GM18873 (cell line): ENCODE measurements at regions not wholly inside any gene's neighbourhood (a gene's known extent, or its start where the extent isn't known, plus 50 kb on each side); places are given as distances from the start of the nearest gene placed in this dataset.
"Not testable (repeated sequence)": the region's sequence is repeated elsewhere in the genome, so short reads cannot be mapped to it uniquely, and the experiment has no call there.

Source experiments
- ATAC-seq: cut with Tn5 transposase; IDR thresholded peaks from one replicate; pipeline ENCODE4 v1.9.1; 2021; ENCODE audit warnings: mild to moderate bottlenecking, moderate library complexity, moderate number of reproducible peaks; ENCODE audit not compliant: unreplicated experiment, low FRiP score

DNA sequence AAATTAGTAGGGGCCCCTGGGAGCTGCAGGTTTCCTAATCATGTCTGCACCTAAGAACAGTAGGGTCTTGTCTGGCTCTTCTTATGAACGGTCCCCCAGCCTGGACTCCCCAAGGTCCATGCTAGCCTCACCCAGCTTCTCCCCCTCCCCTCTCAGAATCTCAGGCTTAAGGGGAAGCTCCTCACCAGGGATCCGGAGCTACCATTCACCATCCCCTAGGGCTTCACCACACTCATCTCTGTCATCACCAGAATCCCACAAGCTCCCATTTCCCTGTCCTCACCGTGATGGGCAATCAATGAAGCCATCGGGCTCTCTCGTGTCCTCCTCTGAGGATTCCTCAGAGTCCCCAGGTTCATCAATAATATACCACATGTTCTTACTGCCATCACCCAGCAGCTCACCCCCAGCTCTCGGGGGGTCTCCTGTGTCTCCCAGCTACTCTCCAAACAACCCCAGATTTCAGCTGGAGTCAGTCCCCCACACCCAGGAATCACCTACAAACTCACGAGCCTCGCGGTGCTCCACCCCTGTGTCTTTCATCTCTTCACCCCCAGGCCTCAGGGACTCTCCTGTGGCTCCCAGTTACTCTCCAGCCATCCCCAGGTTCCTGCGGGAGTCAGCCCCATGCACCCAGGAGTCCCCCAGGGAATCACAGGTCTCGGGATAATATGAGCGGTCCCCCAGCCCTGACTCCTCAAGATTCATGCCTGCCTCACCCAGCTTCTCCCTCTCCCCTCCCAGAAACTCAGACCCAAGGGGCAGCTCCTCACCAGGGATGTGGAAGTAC, 335.6 kb downstream of the CWH43 start:
- not testable (repeated sequence) for ATAC-seq

DNA sequence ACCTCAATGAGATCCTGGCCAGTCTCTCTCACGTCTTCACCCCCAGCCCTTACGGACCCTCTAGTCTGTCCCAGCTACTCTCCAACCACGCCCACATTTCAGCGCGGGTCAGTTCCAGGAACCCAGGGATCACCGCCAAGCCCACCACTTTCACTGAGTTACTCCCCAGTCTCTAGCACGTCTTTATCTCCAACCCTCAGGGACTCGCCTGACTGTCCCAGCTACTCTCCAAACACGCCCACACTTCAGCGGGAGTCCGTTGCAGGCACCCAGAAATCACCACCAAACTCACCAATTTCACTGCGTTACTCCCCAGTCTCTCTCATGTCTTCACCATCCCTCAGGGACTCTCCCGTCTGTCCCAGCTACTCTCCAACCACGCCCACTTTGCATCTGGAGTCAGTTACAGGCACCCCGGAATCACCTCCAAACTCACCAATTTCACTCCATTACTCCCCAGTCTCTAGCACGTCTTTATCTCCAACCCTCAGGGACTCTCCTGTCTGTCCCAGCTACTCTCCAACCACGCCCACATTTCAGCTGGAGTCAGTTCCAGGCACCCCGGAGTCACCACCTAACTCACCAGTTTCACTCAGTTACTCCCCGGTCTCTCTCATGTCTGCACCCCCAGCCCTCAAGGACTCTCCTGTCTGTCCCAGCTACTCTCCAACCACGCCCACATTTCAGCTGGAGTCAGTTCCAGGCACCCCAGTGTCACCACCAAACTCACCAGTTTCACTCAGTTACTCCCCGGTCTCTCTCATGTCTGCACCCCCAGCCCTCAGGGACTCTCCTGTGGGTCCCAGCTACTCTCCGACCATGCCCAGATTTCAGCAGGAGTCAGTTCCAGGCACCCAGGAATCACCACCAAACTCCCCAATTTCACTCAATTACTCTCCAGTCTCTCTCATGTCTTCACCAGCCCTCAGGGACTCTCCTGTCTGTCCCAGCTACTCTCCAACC, 336.8 kb downstream of the CWH43 start:
- ATAC-seq, result not testable (repeated sequence)

DNA sequence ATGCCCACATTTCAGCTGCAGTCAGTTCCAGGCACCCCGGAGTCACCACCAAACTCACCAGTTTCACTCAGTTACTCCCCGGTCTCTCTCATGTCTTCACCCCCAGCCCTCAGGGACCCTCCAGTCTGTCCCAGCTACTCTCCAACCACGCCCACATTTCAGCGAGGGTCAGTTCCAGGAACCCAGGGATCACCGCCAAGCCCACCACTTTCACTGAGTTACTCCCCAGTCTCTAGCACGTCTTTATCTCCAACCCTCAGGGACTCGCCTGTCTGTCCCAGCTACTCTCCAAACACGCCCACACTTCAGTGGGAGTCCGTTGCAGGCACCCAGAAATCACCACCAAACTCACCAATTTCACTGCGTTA, 337.5 kb downstream of the CWH43 start:
- not testable (repeated sequence) for ATAC-seq
